ENCODE measurements at regions not wholly inside any gene's neighbourhood (a gene's known extent, or its start where the extent isn't known, plus 50 kb on each side); places are given as distances from the start of the nearest gene placed in this dataset.

- ChIA-PET SMC1A (ENCODE audit: uncharacterized antibody, unreplicated experiment) (interaction anchor here (0.7 to 2.5 kb wide), 4 partner anchors 10 to 51 kb away, joined by 3 to 8 read pairs (median 4); no protein-coding TSS in a partner anchor), CTCF (interaction anchor here (0.7 to 1.5 kb wide), 2 partner anchors 11 to 296 kb away, joined by 3 read pairs; no protein-coding TSS in a partner anchor), POLR2A (no interaction called here), RAD21 (ENCODE audit: unreplicated experiment) (interaction anchor here (0.8 to 1.7 kb wide), 3 partner anchors 15 to 216 kb away, joined by 3 to 6 read pairs (median 3); no protein-coding TSS in a partner anchor)
- Histone ChIP-seq H4K20me1 (ENCODE audit: control insufficient read depth, insufficient read depth) (no peaks in the 10 kb centered on the region), H3K9me3 (replicated peaks; ENCODE audit: control insufficient read depth, insufficient read depth, low read length) (no peaks in the 10 kb centered on the region), H3K27me3 (replicated peaks in 1 of 2; ENCODE audit: control insufficient read depth in 2 of 2, insufficient read depth in 2 of 2, low read length in 1 of 2) (no peaks in the 10 kb centered on the region), H3K27ac (ENCODE audit: control insufficient read depth, insufficient read depth) (no peak overlapping the region), H3K4me2 (ENCODE audit: control insufficient read depth, insufficient read depth) (no peak overlapping the region), H3K36me3 (ENCODE audit: control insufficient read depth in 2 of 2, insufficient read depth in 2 of 2, low read length in 1 of 2) (no peaks in the 10 kb centered on the region), H3K4me1 (ENCODE audit: control insufficient read depth, insufficient read depth, low read length) (no peaks in the 10 kb centered on the region), H3K79me2 (ENCODE audit: control insufficient read depth, insufficient read depth, low read length) (no peaks in the 10 kb centered on the region), H2AFZ (ENCODE audit: control insufficient read depth, low read depth, low read length) (no peak overlapping the region), H3K4me3 (no peak overlapping the region), H3K9ac (ENCODE audit: control insufficient read depth, insufficient read depth, low read length) (no peak overlapping the region)
- TF ChIP-seq USF1 (IDR thresholded peaks at IDR 0.05; ENCODE audit: borderline replicate concordance, extremely low read length, insufficient read depth, low read depth, low read length) (no peak), RBBP5 (conservative IDR thresholded peaks at IDR 0.05) (no peak), PBX3 (IDR thresholded peaks at IDR 0.05; ENCODE audit: insufficient replicate concordance, low read depth, low read length) (no peak), ZZZ3 (IDR thresholded peaks at IDR 0.05; ENCODE audit: control insufficient read depth, insufficient read length, low read depth) (no peak), STAT1 (conservative IDR thresholded peaks at IDR 0.05) (no peak), IRF3 (IDR thresholded peaks at IDR 0.05) (no peak), NRF1 (conservative IDR thresholded peaks at IDR 0.05; ENCODE audit: low read depth, low read length) (no peak), IRF4 (IDR thresholded peaks at IDR 0.05; ENCODE audit: low read depth, low read length) (no peak)
- intact Hi-C loops (cut with micrococcal nuclease; ENCODE audit: unreplicated experiment) (no loop called here), in situ Hi-C loops (cut with MboI) (no loop called here)
- BruUV-seq (replicated peaks), result no TSS peak
- FAIRE-seq, result no peak
- no peak for DNase-seq (ENCODE audit: low read depth, low spot score)
- no peak; the same call in 2 of the 3 replicates for ATAC-seq
- WGBS (ENCODE audit: insufficient coverage, insufficient replicate concordance, low lambda C conversion rate, missing lambda C conversion rate), result 0% methylated on average over 1 of the region's 1 CpG
These were observed 200.6 kb downstream of the BCHE start for GRCh38 chr3:165636684-165637015.

Measured in GM12878 (cell line).